ENCODE measurements at regions not wholly inside any gene's neighbourhood (a gene's known extent, or its start where the extent isn't known, plus 50 kb on each side); places are given as distances from the start of the nearest gene placed in this dataset.

DNA sequence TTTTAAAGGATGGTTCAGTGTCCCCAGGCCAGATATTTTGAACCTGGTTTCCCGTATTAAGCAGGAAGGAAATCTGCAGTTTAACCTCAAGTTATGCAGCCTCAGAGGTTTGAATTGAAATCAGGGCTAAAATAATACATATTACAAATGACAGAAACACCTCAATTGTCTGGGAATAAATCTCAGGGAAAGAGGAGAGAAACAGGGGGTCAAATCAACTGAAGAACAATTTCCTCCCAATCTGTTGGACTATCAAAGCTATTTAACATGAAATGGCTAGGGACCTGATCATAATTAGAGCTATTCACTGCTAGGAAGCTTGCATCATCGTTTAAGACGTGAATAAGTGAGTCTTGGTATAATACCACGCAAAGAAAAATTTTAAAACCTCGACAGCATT lies 150.0 kb upstream of the ARHGAP28 start:
- POLR2A ChIA-PET: no interaction called here

DNA sequence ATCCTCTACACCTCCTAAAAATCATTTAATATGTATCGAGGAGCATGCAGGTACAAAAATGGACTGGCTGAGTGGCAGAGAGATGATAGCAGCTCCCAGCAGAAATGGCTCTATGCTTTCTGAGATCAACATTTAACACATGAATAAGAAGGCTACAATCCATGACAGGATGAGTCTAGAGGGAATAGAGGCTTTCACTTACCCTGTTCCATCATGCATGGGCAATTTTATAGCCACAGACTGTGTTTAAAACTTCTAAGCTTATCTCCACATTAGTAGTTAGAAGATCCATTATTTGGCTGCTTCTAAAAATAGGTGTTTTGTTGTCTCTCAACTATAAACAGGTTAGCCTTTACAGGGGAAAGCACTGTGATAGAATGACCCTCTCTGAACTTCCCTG lies 149.1 kb upstream of the ARHGAP28 start:
- ChIA-PET CTCF (interaction anchor here (0.7 kb wide), 1 partner anchor 19 kb away, joined by 3 read pairs; no protein-coding TSS in a partner anchor), POLR2A (no interaction called here)
- no peak for TF ChIP-seq BHLHE40 (IDR thresholded peaks at IDR 0.05; ENCODE audit: borderline replicate concordance)
- TF ChIP-seq FOXK2 (IDR thresholded peaks at IDR 0.05): no peak
- no peak for DNase-seq (ENCODE audit: extremely low spot score)

More for the DNA sequence above, 150.0 kb upstream of the ARHGAP28 start:
- CTCF ChIA-PET: no interaction called here
- TF ChIP-seq ZNF384 (IDR thresholded peaks at IDR 0.05) (no peak), LEF1 (IDR thresholded peaks at IDR 0.05; ENCODE audit: borderline replicate concordance) (no peak), L3MBTL2 (conservative IDR thresholded peaks at IDR 0.05) (no peak)
- no peak for DNase-seq (ENCODE audit: extremely low spot score)

GRCh38 chr18:6589923-6590322 lies 139.6 kb upstream of the ARHGAP28 start:
- no peak for TF ChIP-seq TARDBP (IDR thresholded peaks at IDR 0.05)
- TF ChIP-seq FOXM1 (IDR thresholded peaks at IDR 0.05; ENCODE audit: borderline replicate concordance): no peak
- TF ChIP-seq ZNF384 (IDR thresholded peaks at IDR 0.05): no peak
- TF ChIP-seq NFRKB (IDR thresholded peaks at IDR 0.05): no peak
- TF ChIP-seq BHLHE40 (IDR thresholded peaks at IDR 0.05; ENCODE audit: borderline replicate concordance): no peak
- TF ChIP-seq ELF4 (IDR thresholded peaks at IDR 0.05): no peak
- no peak for DNase-seq (ENCODE audit: extremely low spot score)
- CTCF ChIA-PET: no interaction called here
- POLR2A ChIA-PET: no interaction called here

DNA sequence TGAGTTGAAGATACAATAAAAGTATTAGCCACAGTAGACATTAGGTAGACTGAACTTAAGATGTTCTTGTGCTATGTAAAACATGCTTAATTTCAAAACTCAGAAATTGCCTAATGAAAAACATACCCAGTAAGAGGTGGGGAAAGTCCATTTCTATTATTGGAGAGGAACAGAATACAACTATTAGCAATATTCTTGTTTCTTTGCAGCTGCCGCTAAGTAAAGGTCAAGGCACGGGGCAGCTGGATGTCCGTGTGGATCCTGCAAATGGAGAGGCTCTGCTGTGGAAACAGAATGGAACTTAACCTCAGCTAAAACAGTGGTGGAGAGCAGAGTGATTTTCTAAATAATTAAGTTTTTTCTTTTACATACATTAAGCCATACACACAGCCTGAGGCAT lies 139.2 kb upstream of the ARHGAP28 start:
- no peak for DNase-seq (ENCODE audit: extremely low spot score)
- TF ChIP-seq SUZ12 (IDR thresholded peaks at IDR 0.05) (no peak), SP1 (IDR thresholded peaks at IDR 0.05) (no peak), ARNT (IDR thresholded peaks at IDR 0.05) (no peak), ELF4 (IDR thresholded peaks at IDR 0.05) (no peak), CTBP1 (IDR thresholded peaks at IDR 0.05; ENCODE audit: borderline replicate concordance) (no peak), TARDBP (IDR thresholded peaks at IDR 0.05) (no peak), FOXK2 (IDR thresholded peaks at IDR 0.05) (no peak), FOXM1 (IDR thresholded peaks at IDR 0.05; ENCODE audit: borderline replicate concordance) (no peak), BHLHE40 (IDR thresholded peaks at IDR 0.05; ENCODE audit: borderline replicate concordance) (no peak), HDGF (IDR thresholded peaks at IDR 0.05; ENCODE audit: borderline replicate concordance) (no peak)
- ChIA-PET CTCF (no interaction called here), POLR2A (no interaction called here)

DNA sequence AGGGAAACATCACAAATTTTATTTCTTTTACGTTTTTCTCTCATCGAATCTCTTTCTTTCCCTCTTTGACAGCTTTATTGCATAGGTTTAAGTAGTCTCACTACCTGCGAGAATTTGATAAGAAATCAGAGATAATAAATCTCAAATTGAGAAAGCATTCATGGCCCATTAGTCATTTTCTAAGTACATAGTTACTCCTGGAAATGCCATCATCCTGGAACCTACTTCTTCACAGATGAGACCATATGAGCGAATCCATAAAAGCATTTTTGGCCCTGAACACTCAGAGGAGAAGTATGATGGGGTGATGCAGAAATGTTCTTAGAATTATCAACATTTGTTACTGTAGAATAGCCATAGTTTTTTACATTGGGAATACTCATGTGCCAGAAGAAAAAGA lies 138.0 kb upstream of the ARHGAP28 start:
- ChIA-PET CTCF (no interaction called here), POLR2A (no interaction called here)
- TF ChIP-seq SUZ12 (IDR thresholded peaks at IDR 0.05): no peak
- TF ChIP-seq SP1 (IDR thresholded peaks at IDR 0.05): no peak
- TF ChIP-seq PKNOX1 (IDR thresholded peaks at IDR 0.05): no peak
- no peak for TF ChIP-seq L3MBTL2 (conservative IDR thresholded peaks at IDR 0.05)
- no peak for TF ChIP-seq FOXM1 (IDR thresholded peaks at IDR 0.05; ENCODE audit: borderline replicate concordance)
- no peak for TF ChIP-seq TARDBP (IDR thresholded peaks at IDR 0.05)
- no peak for TF ChIP-seq FOXA1 (IDR thresholded peaks at IDR 0.05)
- TF ChIP-seq NFRKB (IDR thresholded peaks at IDR 0.05): no peak
- DNase-seq (ENCODE audit: extremely low spot score): no peak

DNA sequence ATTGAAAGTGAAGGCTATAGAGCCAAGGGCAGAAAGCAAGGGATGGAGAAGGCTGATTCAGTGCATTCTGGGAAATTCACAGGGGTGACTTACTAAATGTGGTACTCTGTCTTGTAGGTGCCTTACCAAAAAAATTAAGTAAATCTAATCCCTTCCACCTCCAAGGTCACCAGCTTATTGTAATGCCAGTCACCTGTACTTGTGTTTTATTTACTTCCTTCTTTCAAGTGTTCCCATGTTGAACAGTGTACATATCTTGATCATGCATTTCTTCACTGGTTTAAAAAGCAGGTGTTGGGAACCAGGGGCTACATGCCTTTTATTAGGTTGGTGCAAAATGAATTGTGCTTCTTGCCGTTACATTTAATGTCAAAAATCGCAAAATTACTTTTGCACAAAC lies 137.0 kb upstream of the ARHGAP28 start:
- no peak for DNase-seq (ENCODE audit: extremely low spot score)
- ChIA-PET CTCF (interaction anchor here (0.6 kb wide), 1 partner anchor 642 kb away, joined by 3 read pairs; no protein-coding TSS in a partner anchor), POLR2A (no interaction called here)
- TF ChIP-seq FOXK2 (IDR thresholded peaks at IDR 0.05): no peak
- TF ChIP-seq ARNT (IDR thresholded peaks at IDR 0.05): no peak
- no peak for TF ChIP-seq FOXM1 (IDR thresholded peaks at IDR 0.05; ENCODE audit: borderline replicate concordance)
- TF ChIP-seq CTBP1 (IDR thresholded peaks at IDR 0.05; ENCODE audit: borderline replicate concordance): no peak
- no peak for TF ChIP-seq BHLHE40 (IDR thresholded peaks at IDR 0.05; ENCODE audit: borderline replicate concordance)
- TF ChIP-seq SP1 (IDR thresholded peaks at IDR 0.05): no peak
- TF ChIP-seq SUZ12 (IDR thresholded peaks at IDR 0.05): no peak
- TF ChIP-seq ZNF384 (IDR thresholded peaks at IDR 0.05): no peak

- POLR2A ChIA-PET: no interaction called here
- CTCF ChIA-PET: no interaction called here
- TF ChIP-seq FOXM1 (IDR thresholded peaks at IDR 0.05; ENCODE audit: borderline replicate concordance): no peak
- no peak for TF ChIP-seq PKNOX1 (IDR thresholded peaks at IDR 0.05)
- TF ChIP-seq TARDBP (IDR thresholded peaks at IDR 0.05): no peak
- TF ChIP-seq ELF4 (IDR thresholded peaks at IDR 0.05): no peak
- no peak for TF ChIP-seq LEF1 (IDR thresholded peaks at IDR 0.05; ENCODE audit: borderline replicate concordance)
- no peak for TF ChIP-seq SP1 (IDR thresholded peaks at IDR 0.05)
- no peak for TF ChIP-seq FOXK2 (IDR thresholded peaks at IDR 0.05)
- TF ChIP-seq CTBP1 (IDR thresholded peaks at IDR 0.05; ENCODE audit: borderline replicate concordance): no peak
- no peak for DNase-seq (ENCODE audit: extremely low spot score)
These were observed 136.2 kb upstream of the ARHGAP28 start for GRCh38 chr18:6593142-6593885.

- POLR2A ChIA-PET: no interaction called here
- DNase-seq (ENCODE audit: extremely low spot score): no peak
- TF ChIP-seq ARNT (IDR thresholded peaks at IDR 0.05) (no peak), ELF4 (IDR thresholded peaks at IDR 0.05) (no peak), CTBP1 (IDR thresholded peaks at IDR 0.05; ENCODE audit: borderline replicate concordance) (no peak), ZNF384 (IDR thresholded peaks at IDR 0.05) (no peak), FOXA1 (IDR thresholded peaks at IDR 0.05) (no peak), FOXM1 (IDR thresholded peaks at IDR 0.05; ENCODE audit: borderline replicate concordance) (no peak), PKNOX1 (IDR thresholded peaks at IDR 0.05) (no peak), SP1 (IDR thresholded peaks at IDR 0.05) (no peak), SUZ12 (IDR thresholded peaks at IDR 0.05) (no peak)
- CTCF ChIA-PET: no interaction called here
These were observed 133.8 kb upstream of the ARHGAP28 start for GRCh38 chr18:6595666-6596065.

Data from HEK293T (cell line).